GM06990 (cell line): ENCODE measurements at regions not wholly inside any gene's neighbourhood (a gene's known extent, or its start where the extent isn't known, plus 50 kb on each side); places are given as distances from the start of the nearest gene placed in this dataset.

Source experiments
- DNase-seq: peaks from one replicate; pipeline ENCODE4 v3.0.0-alpha.2; 2011; ENCODE audit not compliant: insufficient read length; ENCODE audit errors: extremely low read depth
- H3K27me3 ChIP-seq: replicated peaks from 2 replicates; pipeline ENCODE4 v1.6.0; 2011; ENCODE audit warnings: low read length; ENCODE audit not compliant: control insufficient read depth, insufficient read depth
- H3K36me3 ChIP-seq: 2 replicates; pipeline ENCODE4 v1.5.1; 2011; ENCODE audit warnings: low read length; ENCODE audit not compliant: control insufficient read depth, insufficient read depth
- H3K4me3 ChIP-seq: replicated peaks from 2 replicates; pipeline ENCODE4 v1.5.1; 2011; ENCODE audit warnings: low read depth, mild to moderate bottlenecking, control low read depth, low read length
- CTCF ChIP-seq: IDR thresholded peaks from 2 replicates; pipeline ENCODE4 v1.5.1; 2011; ENCODE audit warnings: low read length, control low read depth, mild to moderate bottlenecking, inconsistent platforms; ENCODE audit not compliant: insufficient read depth, poor library complexity, severe bottlenecking

GRCh38 chr1:148354913-148355308, 128.2 kb downstream of the PPIAL4G start:
- Histone ChIP-seq H3K27me3 (peaks cover 5% of the 10 kb centered on the region), H3K4me3 (no peak overlapping the region), H3K36me3 (no peaks in the 10 kb centered on the region)
- no peak for TF ChIP-seq CTCF
- no peak for DNase-seq

GRCh38 chr1:148354284-148354912, 128.7 kb downstream of the PPIAL4G start:
- Histone ChIP-seq H3K36me3 (no peaks in the 10 kb centered on the region), H3K27me3 (peaks cover 5% of the 10 kb centered on the region), H3K4me3 (no peak overlapping the region)
- DNase-seq = no peak
- TF ChIP-seq CTCF = no peak

- Histone ChIP-seq H3K4me3 (no peak overlapping the region), H3K36me3 (no peaks in the 10 kb centered on the region), H3K27me3 (peaks cover 5% of the 10 kb centered on the region)
- peak; percentile 38 for DNase-seq
- no peak for TF ChIP-seq CTCF
Observed at GRCh38 chr1:148353461-148354283, 129.4 kb downstream of the PPIAL4G start.

- no peaks in the 10 kb centered on the region for H3K36me3 ChIP-seq
- no peak overlapping the region for H3K4me3 ChIP-seq
- DNase-seq = no peak
- H3K27me3 ChIP-seq = peaks cover 5% of the 10 kb centered on the region
- no peak for TF ChIP-seq CTCF
Observed at GRCh38 chr1:148352470-148353053, 130.5 kb downstream of the PPIAL4G start.

GRCh38 chr1:148347781-148348180, 135.3 kb downstream of the PPIAL4G start:
- H3K27me3 ChIP-seq = peaks cover 5% of the 10 kb centered on the region
- DNase-seq = no peak
- H3K4me3 ChIP-seq = no peak overlapping the region
- TF ChIP-seq CTCF = no peak
- no peaks in the 10 kb centered on the region for H3K36me3 ChIP-seq
